ENCODE measurements at regions not wholly inside any gene's neighbourhood (a gene's known extent, or its start where the extent isn't known, plus 50 kb on each side); places are given as distances from the start of the nearest gene placed in this dataset.

- no peak for TF ChIP-seq CTCF (conservative IDR thresholded peaks at IDR 0.05; ENCODE audit: low read length)
- no peak for TF ChIP-seq EZH2phosphoT487 (IDR thresholded peaks at IDR 0.05; ENCODE audit: borderline replicate concordance, low read depth, low read length)
Measured at GRCh38 chr15:62822228-62822627, 220.3 kb upstream of the TPM1 start.
